Endometrium (tissue), 2 donors: ENCODE measurements at regions not wholly inside any gene's neighbourhood (a gene's known extent, or its start where the extent isn't known, plus 50 kb on each side); places are given as distances from the start of the nearest gene placed in this dataset.
"Not testable (repeated sequence)": the region's sequence is repeated elsewhere in the genome, so short reads cannot be mapped to it uniquely, and the experiment has no call there.

ENCODE experiments used
- FAIRE-seq: peaks from 2 replicates; lab custom pipeline; 2012; peaks lifted over from hg19 to GRCh38; lab: Jason Lieb, UNC
- donor health status: control.
- donor health status: control.

DNA sequence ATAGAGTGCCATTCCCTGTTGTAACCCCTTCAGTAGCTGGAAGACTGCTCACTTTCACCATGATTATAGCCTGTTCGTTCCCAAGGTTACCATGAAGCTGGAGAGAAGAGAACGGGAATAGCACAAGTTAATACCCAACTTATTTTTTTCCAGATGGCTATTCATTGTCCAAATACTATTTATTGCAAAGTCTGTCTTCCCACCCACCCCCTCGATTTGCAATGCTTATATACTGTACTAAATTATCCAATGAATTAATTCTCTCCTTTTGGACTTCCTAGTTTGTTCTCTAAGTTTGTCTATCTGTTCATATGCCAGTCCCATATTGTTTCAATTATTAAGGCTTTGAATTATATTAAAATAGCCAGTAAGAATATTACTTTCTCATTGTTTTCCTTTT lies 231.0 kb downstream of the RAB11FIP4 start:
- FAIRE-seq, result no peak

DNA sequence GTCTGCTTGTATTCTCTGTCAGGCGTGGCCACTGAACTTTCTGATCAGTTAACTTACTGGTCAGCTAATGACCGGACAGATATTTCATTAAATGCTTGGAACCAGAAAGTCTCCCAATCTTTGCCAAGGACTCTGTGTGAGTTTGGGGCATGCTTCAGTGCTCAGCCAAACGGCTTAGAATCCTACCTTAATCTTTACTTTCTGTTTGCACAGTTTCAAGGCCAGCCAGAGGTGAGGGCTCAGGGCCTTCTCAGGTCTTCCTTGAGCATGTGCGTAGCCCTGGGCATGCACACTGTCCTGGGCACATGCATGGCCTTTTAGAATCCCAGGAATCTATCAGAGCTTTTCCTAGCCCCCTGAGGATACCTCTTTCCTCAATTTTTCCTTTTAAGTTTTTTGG lies 230.1 kb downstream of the RAB11FIP4 start:
- FAIRE-seq, result no peak

DNA sequence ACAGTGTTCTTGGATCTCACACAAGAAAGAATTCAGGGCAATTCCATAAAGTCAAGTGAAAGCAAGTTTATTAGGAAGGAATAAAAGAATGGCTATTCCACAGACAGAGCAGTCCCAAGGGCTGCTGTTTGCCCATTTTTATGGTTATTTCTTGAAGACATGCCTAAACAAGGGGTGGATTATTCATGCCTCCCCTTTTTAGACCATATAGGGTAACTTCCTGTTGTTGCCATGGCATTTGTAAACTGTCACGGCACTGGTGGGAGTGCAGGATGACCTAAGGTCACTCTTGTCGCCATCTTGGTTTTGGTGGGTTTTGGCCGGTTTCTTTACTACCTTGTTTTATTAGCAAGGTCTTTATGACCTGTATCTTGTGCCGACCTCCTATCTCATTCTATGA lies 219.6 kb downstream of the RAB11FIP4 start:
- FAIRE-seq, result not testable (repeated sequence)

DNA sequence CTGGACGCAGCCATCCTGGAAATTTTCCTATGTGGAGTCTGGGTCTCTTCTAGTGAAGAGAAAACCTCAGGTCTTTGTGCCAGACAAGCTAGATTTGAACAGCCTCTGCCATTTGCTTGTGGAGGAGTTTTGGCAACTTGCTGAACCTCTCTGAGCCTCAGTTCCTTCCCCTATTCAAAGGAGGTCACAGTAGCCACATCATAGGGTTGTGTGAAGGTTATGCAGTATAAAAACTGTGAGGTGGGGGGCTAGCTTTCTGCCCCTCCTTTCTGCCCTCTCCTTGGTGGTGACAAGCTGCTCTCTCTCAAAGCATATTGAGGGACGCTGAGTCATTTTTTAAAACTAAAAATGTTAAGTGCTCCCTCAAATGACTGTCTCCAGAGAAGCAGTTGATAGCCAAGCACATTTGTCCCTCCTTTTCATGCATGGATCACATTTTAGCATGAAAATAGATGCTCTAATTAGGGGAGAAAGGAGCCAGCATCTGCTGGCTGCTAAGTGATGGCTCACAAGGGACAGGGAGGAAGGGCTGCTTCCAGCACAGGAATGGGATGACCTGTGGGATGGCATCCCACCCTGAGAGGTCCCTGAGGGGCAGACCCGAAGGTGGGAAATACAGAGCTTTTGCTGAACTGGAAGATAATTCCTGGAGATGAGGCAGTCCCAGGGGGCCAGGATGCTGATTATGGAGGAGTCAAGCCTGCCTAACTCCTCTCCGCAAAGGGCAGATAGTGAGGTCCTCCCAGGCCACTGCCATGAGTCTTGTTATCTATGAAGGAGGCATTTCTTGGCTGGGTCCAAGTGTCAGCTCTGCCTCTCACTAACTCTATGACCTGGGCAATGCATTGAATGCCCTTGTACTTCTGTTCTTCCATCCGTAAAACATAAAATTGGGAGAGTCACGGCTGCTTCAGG lies 218.8 kb downstream of the RAB11FIP4 start:
- no peak for FAIRE-seq

DNA sequence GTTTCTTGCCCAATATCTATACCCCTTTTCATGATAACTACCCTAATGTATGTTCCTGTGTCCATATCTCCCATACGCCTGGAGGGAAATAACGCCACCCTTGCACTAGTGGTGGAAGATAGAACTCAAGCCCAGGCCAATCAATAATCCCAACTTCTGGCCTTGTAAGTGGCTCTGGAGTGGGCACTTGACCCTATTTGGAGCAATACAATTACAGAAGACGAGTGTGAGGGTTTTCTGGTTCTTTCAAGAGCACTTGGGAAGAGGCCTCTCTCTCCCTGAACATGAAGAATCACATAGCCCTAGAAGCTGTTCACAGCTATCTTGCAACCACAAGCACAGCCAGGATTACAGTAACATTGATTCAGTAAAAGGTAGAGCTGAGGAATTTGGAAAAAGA lies 217.9 kb downstream of the RAB11FIP4 start:
- no peak for FAIRE-seq

DNA sequence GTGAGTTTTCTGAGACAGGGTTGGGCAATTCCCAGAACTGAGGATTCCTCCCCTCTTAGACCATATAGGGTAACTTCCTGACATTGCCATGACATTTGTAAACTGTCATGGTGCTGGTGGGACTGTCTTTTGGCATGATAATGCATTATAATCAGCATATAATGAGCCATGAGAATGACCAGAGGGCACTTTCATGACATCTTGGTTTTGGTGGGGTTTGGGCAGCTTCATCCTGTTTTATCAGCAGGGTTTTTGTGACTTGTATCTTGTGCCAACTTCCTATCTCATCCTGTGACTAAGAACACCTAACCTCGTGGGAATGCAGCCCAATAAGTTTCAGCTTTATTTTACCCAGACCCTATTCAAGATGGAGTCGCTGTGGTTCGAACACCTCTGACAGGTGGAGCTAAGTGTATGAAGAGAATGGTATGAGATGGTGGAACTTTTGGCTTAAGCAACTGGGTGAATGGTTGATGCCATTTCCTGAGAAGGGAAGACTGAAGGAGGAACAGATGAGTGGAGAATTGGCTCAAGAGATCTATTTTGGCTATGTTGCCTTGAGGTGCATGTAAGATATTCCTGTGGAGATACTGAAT lies 217.3 kb downstream of the RAB11FIP4 start:
- FAIRE-seq, result no peak

DNA sequence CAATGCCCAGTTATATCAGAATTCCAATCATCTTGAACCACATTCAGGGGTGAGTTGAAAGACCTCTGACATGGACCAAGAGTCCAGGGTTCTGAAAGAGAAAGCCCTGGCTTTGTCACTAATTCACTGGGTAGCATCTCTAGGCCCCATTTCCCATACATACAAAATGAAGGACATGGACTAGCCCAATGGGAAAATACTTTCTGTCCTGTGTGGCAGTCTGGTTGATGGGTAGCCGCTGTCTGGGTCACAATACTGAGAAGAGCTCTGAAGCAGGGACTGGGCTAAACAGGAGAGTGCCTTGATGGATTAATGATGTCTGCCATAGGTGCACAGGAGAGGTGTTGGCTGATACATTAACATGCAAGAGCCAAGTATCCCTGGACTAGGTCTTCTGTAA lies 214.3 kb downstream of the RAB11FIP4 start:
- no peak for FAIRE-seq

DNA sequence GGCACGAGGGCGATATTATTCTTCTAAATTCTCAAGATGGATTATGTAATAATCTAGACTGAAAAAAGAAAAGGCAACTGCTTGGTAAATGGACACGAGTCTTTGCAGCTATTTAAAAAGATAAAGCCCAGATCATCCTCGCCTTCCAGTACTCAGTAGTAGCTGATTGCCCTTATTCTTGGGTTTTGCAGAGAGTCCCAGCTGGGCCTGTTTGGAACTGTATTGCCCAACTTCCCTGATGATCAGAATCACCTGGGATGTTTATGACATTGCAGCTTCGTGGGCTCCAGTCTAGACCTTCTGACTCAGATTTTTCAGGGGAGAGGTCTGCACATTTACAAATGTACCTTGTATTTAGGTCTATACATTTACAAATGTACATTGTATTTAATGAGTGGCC lies 213.5 kb downstream of the RAB11FIP4 start:
- no peak for FAIRE-seq

DNA sequence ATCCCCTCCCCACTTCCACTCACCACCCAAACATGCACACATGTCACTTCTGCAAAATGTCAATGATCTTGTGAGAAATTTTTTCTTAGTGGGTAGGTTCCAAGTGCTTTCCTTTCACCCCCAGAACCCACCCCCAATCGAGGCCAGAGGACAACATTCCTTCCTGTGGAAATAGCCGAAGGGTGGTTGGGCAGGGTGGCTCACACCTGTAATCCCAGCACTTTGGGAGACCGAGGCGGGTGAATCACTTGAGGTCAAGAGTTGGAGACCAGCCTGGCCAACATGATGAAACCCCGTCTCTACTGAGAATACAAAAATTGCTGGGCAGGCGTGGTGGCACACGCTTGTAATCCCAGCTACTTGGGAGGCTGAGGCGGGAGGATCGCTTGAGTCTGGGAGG lies 208.7 kb downstream of the RAB11FIP4 start:
- not testable (repeated sequence) for FAIRE-seq

DNA sequence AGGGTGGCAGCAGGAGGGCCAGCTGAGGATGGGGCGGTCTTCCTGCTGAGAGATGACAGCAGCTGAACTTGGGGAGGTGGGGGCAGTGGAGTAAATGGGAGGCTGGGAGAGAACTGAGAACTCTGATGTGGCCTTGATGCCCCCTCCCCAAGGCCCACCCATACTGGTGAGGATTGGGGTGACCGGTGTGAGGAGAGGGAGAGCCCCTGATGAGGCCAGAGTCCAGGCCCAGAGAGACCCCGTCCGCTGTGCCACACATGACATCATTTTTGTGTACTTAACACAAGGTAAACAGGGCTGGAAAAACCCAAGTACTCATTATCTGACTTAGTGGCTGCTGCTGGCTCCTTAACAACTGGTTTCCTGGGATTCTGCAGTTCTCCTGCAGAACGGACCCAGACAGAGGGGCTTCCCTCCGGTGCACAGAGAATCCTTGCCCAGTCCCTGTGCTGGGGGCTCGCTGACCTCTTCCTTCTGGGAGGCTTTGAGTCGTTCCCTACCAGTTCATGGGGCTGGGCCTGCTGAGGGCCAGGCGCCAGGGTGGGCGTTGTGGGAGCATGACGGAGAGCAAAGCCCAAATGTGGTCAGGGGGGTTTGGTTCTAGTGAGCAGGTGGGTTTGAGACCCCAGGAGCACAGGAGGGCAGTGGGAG lies 207.6 kb downstream of the RAB11FIP4 start:
- FAIRE-seq, result no peak

DNA sequence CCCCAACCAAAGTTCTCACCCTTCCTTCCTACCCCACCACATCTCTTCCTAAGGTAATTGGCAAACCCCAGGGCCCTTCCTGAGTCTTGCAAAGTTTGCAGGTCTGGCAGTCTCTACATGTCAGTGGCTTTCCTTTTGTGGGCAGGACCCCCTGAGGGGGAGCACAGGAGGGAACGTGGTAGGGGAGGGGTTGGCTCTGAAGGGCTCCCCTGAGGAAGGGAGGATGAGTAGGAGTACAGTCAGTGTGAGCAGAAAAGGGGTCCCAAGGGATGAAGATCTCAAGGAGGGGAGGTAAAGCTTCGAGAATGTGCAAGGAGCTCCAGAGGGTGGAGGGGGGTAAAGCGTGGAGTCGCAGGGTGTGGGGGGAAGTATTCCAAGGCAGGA lies 206.9 kb downstream of the RAB11FIP4 start:
- no peak for FAIRE-seq

DNA sequence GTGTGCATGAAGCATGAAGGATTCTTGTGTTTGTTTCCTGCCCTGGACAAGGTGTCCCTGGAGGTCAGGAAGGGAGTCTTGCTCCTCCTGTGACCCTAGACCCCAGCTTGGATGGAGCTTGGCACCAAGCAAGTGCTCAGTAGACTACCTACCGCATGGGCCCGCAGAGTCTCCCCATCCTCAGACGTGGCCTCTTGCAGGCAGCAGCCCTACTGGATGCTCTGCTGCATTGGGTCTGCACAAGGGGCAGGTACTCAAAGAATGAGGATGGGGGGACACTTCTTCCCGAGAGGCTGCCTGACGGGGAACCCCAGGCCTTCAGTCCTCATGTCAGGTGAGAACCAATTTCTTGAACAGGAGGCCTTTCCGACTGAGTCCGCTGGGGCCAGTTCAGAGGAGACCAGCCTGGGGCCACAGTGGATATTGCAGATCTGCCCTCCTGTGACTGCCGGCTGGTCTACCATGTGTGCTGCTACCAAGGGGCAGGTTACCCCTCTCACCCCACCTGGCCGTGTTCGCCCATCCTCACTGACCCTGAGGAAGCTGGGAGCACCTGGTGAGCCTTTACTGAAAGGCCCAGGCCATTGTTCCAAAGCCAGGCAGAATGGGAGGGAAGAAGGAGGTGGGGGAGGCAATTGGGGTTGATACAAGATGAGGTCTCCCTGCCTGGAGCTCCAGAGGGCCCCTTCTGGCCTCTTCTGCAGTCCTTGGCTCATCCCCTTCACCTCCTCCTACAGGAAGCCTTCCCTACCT lies 206.3 kb downstream of the RAB11FIP4 start:
- FAIRE-seq, result no peak

DNA sequence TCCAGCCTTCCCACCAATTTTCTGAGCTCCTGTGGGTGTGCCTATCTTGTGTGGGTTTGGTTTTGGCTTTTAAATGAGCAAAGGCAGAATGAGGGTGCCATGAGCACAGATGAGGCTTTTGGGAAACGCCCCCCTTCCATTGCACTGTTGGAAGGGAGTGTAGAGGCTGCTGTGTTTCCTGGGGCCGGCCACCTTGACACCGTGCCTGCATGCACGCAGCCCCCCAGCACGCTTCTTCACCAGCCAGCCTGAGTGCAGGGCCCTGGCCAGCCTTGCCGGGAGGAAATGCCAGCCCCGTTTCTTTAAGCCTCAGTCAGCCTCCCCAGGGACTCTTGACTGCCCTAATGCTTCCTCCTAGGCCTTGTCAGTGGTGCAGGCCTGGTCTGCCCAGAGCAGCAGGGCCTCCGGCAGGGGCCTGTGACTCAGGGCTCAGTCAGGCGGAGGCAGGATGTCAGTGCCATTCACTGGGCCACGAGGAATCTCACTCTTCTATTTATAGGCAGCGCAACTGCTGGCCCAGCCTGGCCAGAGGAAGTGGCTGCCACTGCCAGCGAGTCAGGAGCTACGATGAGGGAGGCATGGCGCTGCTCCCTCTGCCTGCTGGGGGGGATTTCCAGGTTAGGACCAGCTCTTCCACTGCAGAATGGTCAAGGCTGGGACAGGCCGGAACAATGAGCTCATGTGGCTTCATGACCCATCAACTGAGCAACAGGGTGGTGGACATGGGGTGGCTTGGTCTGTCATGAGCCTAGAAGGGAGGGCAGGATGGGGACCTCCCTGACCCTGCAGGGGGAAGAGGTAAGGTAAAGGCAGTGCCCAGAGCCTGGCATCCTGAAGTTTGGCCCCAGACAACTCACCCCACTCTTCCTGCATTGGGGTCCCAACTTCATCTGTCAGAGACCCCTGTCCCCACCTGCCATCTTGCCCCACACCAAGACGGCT lies 205.2 kb downstream of the RAB11FIP4 start:
- FAIRE-seq, result no peak

DNA sequence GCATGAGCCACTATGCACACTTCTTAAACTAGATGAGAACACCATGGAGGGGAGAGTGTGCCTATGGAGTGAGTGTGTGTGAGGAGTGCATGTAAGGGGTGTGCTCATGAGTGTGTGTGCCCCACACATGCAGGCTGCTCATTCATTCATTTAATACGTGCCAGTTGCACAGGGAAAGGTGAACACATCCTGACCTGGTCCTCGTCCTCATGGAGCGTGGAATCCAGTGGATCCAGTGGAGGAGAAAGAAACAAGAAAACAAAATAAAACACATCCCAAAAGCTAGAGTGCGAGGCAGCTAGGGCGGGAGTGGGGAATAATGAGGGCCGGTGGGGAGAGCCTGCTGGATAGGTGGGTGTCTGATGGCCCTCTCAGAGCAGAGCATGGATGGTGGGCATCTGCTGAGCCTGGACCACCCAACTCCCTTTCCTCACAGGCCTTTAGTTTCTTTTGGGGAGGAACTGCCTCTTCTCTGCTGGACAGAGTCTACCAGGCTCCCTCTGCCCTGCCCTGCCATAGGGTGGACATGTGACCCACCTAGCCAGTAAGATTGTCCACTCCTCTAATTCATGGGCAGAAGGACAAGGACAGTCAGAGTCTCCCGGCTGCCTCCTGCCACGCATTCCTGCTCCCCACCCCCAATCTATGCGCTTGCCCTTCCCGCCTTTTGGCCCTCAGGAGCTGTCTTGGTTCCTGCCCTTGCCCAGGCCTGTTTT lies 204.3 kb downstream of the RAB11FIP4 start:
- FAIRE-seq, result no peak

DNA sequence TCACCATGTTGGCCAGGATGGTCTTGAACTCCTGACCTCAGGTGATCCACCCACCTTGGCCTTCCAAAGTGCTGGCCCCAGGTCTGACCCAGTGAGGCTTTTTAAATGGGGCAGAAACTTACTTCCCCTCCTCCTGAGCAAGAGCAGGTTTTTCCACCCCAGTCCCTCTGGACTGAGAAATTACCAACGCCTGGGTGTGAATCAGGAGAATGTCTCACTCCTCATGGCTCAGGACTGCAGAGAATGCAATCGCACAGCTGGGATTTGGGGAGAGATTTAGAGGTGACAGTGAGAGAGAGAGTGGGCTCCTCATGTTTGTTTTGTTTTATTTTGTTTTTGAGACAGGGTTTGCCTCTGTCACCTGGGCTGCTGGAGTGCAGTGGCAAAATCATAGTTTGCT lies 203.6 kb downstream of the RAB11FIP4 start:
- no peak for FAIRE-seq

DNA sequence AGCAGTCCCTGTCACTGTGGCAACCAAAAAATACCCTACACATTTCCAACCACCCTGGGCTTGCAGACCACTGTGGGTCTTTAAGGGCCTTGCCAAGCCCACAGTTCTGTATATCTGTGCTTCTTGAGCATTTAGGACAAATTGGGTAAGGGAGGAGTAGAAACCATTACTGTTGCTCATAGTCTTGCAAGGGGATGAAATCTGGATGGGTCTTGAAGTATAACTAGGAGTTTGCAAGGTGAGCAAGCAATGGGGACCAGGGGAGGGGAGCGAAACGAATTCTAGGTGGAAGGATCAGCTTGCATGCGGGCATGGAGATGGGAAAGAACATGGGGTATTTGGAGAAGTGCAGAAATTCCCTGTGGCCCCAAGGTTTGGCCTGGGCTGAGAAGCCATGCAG lies 202.9 kb downstream of the RAB11FIP4 start:
- FAIRE-seq, result no peak

DNA sequence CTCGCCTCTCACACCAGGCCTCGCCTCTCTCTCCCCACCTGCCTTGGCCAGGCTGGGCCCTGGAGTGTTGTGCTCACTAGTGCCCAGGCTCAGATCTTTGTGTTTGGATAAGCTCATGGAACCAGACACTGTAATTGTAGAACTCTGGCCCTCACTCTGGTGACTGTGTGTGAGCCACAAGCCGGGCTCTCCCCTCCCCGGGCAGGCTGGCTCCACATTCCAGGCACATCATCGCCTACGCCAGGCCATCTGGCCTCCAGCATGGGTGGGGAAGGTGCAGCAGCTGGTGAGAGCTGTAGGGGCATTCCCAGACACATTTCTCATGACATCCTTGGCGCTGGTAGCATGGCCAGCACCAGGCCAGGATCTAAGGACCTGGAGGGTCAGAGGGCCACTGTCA lies 202.3 kb downstream of the RAB11FIP4 start:
- no peak for FAIRE-seq

DNA sequence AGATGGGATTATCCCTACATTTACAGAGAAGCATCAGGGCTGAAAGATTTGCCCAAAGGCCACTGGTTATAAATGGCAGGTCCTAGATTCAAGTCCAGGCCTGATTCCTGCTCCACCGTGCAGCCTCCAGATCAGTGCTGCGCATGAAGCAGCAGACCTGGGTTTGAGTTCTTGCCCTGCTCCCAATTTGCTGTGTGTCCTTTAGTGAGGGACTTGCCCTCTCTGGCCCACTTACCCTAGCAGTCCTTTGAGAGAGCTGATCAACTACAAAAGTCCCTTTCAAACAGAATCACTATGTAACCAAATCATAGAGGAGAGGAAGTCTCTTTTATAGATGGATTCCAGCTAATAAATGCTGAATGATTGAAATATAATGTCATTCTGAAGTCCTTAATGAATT lies 200.4 kb downstream of the RAB11FIP4 start:
- no peak for FAIRE-seq

DNA sequence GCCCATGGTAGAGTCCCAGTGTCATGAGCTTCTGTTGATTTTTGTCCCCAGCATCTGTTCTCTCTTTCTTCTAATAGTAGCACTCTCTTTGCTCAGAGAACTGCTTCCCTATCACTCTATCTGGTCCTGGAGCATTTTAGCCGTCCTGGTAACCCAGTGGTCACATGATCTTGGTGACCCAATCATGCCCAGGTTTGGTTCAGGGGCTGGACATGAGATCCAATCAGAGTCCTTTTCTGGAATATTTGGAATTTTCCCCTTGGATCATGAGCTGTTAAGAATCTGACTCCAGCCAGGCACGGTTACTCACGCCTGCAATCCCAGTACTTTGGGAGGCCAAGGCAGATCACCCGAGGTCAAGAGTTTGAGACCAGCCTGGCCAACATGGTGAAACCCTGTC lies 197.0 kb downstream of the RAB11FIP4 start:
- FAIRE-seq, result no peak

DNA sequence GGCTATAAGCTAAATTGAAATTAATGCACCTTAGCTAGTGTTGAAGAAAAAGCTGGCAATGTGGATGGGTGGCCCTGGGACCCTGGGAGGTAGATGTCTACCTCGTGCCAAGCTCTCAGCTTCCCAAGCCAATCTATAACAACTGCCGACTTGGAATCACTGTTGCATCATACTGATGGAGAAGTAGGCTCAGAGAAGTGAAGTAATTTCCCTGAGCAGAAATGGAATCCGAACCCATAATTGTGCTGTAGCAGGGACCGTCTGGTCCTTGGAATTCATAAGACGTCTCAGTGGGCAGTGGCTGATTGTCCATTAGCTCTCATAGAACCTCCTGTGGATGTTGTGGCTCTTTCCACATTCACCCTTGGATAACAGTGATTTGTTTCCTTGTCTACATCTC lies 196.6 kb downstream of the RAB11FIP4 start:
- FAIRE-seq, result no peak
